Fibroblast of peridontal ligament (primary cell): ENCODE measurements at regions not wholly inside any gene's neighbourhood (a gene's known extent, or its start where the extent isn't known, plus 50 kb on each side); places are given as distances from the start of the nearest gene placed in this dataset.
"Not testable (repeated sequence)": the region's sequence is repeated elsewhere in the genome, so short reads cannot be mapped to it uniquely, and the experiment has no call there.

Experiments used
- DNase-seq: peaks from one replicate; pipeline ENCODE4 v3.0.0-alpha.2; 2010; ENCODE audit errors: extremely low read depth

GRCh38 chr2:64876137-64876647, 113.0 kb upstream of the SLC1A4 start:
- DNase-seq: peak; percentile 51

- DNase-seq: no peak
These were observed 109.5 kb upstream of the SLC1A4 start for GRCh38 chr2:64879745-64880144.

- DNase-seq: no peak
These were observed 108.8 kb upstream of the SLC1A4 start for GRCh38 chr2:64880193-64880951.

- no peak for DNase-seq
These were observed 108.1 kb upstream of the SLC1A4 start for GRCh38 chr2:64881037-64881492.

- no peak for DNase-seq
These were observed 101.6 kb upstream of the SLC1A4 start for GRCh38 chr2:64887565-64887964.

- peak; percentile 61 for DNase-seq
These were observed 100.4 kb upstream of the SLC1A4 start for GRCh38 chr2:64888591-64889309.

- DNase-seq: no peak
These were observed 99.4 kb upstream of the SLC1A4 start for GRCh38 chr2:64889803-64890202.

- not testable (repeated sequence) for DNase-seq
These were observed 92.6 kb upstream of the SLC1A4 start for GRCh38 chr2:64896572-64896971.

- no peak for DNase-seq
These were observed 89.9 kb upstream of the SLC1A4 start for GRCh38 chr2:64899081-64899865.

GRCh38 chr2:64899876-64900275, 89.3 kb upstream of the SLC1A4 start:
- not testable (repeated sequence) for DNase-seq

- no peak for DNase-seq
These were observed 84.5 kb upstream of the SLC1A4 start for GRCh38 chr2:64904413-64905329.

GRCh38 chr2:64905338-64906024, 83.7 kb upstream of the SLC1A4 start:
- no peak for DNase-seq

GRCh38 chr2:64906853-64907536, 82.2 kb upstream of the SLC1A4 start:
- DNase-seq: no peak

- DNase-seq: no peak
These were observed 80.8 kb upstream of the SLC1A4 start for GRCh38 chr2:64908406-64908805.

GRCh38 chr2:64910523-64910922, 78.7 kb upstream of the SLC1A4 start:
- DNase-seq: no peak

GRCh38 chr2:64910972-64911433, 78.2 kb upstream of the SLC1A4 start:
- no peak for DNase-seq

GRCh38 chr2:64913357-64913869, 75.8 kb upstream of the SLC1A4 start:
- no peak for DNase-seq

- no peak for DNase-seq
These were observed 75.0 kb upstream of the SLC1A4 start for GRCh38 chr2:64914247-64914646.

GRCh38 chr2:64914735-64915509, 74.3 kb upstream of the SLC1A4 start:
- DNase-seq: peak; percentile 8
